ENCODE measurements at regions not wholly inside any gene's neighbourhood (a gene's known extent, or its start where the extent isn't known, plus 50 kb on each side); places are given as distances from the start of the nearest gene placed in this dataset.

DNA sequence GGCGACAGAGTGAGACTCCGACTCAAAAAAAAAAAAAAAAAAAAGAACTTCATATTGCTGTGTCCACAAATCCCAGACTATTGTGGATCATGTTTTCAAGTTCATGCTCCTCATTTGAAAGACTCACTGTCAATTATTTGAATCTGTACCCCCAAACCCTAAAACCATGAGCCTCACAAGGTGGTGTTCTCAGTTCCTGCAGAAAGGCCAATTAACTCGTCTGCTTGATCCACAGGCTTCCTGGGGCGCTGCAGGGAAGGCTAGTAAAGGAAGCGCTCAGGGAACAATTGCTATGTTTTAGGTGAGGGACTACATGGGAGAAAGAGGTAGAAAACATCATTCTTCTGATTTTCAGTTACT, 396.8 kb upstream of the NETO1 start:
- TF ChIP-seq, protein P1, sequence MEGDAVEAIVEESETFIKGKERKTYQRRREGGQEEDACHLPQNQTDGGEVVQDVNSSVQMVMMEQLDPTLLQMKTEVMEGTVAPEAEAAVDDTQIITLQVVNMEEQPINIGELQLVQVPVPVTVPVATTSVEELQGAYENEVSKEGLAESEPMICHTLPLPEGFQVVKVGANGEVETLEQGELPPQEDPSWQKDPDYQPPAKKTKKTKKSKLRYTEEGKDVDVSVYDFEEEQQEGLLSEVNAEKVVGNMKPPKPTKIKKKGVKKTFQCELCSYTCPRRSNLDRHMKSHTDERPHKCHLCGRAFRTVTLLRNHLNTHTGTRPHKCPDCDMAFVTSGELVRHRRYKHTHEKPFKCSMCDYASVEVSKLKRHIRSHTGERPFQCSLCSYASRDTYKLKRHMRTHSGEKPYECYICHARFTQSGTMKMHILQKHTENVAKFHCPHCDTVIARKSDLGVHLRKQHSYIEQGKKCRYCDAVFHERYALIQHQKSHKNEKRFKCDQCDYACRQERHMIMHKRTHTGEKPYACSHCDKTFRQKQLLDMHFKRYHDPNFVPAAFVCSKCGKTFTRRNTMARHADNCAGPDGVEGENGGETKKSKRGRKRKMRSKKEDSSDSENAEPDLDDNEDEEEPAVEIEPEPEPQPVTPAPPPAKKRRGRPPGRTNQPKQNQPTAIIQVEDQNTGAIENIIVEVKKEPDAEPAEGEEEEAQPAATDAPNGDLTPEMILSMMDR (IDR thresholded peaks at IDR 0.05): no peak
- TF ChIP-seq POLR2AphosphoS5 (IDR thresholded peaks at IDR 0.05; ENCODE audit: insufficient read depth in 1 of 2, low read depth in 1 of 2): no peak
- no peak for TF ChIP-seq POLR2A (IDR thresholded peaks at IDR 0.05)
- no peaks in the 10 kb centered on the region for H3K9me3 ChIP-seq
- H3K4me1 ChIP-seq: no peaks in the 10 kb centered on the region
- H3K36me3 ChIP-seq: no peaks in the 10 kb centered on the region
- H3K27ac ChIP-seq: no peak overlapping the region
- H3K27me3 ChIP-seq: no peaks in the 10 kb centered on the region
- no peak overlapping the region for H3K4me3 ChIP-seq
- DNase-seq (ENCODE audit: extremely low spot score in 2 of 2): no peak
- intact Hi-C loops (cut with DNase I): no loop called here

DNA sequence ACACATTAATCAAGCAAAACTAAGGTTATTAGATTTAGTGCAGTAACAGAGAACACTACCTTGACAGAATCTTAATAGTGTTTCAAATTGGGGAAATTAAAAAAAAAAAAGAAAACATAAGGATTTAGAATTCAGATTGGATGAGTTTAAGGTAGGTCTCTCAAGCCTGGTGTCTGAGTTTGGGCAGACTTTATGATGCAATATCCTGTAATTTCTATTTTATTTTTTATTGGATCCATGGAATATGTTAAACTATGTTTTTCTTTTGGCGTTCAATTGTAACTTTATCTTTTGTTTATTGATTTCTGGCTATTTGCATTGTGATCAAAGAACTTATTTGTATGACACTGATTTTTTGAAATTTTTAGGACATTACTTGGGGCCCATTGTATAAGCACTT, 394.1 kb upstream of the NETO1 start:
- no peak for DNase-seq (ENCODE audit: extremely low spot score in 2 of 2)
- no peaks in the 10 kb centered on the region for H3K36me3 ChIP-seq
- no peaks in the 10 kb centered on the region for H3K27me3 ChIP-seq
- no peaks in the 10 kb centered on the region for H3K4me1 ChIP-seq
- no peak for TF ChIP-seq POLR2AphosphoS5 (IDR thresholded peaks at IDR 0.05; ENCODE audit: insufficient read depth in 1 of 2, low read depth in 1 of 2)
- TF ChIP-seq POLR2A (IDR thresholded peaks at IDR 0.05): no peak
- TF ChIP-seq, protein P1 (IDR thresholded peaks at IDR 0.05): no peak
- no peak overlapping the region for H3K27ac ChIP-seq
- no peaks in the 10 kb centered on the region for H3K9me3 ChIP-seq
- no peak overlapping the region for H3K4me3 ChIP-seq
- intact Hi-C loops (cut with DNase I): no loop called here

DNA sequence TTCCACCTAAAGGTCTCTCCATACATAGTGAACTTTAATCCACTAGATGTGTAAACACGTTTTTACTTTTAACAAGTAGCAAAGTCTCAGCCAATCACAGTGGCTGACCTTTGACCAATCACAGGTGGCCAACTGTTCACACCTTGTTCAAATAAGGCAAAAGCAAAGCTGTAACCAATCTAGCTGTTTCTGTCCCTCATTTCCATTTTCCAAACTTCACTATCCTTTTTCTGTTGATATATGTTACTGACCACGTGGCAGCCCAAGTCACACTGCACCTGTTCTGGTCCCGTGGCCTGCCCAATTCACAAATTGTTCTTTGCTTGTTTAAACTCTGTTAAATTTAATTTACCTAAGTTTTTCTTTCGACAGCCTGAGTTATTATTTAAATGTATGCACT, 393.5 kb upstream of the NETO1 start:
- Histone ChIP-seq H3K36me3 (no peaks in the 10 kb centered on the region), H3K4me3 (no peak overlapping the region), H3K27me3 (no peaks in the 10 kb centered on the region), H3K4me1 (no peaks in the 10 kb centered on the region), H3K27ac (no peak overlapping the region), H3K9me3 (no peaks in the 10 kb centered on the region)
- DNase-seq (ENCODE audit: extremely low spot score in 2 of 2): no peak
- TF ChIP-seq POLR2AphosphoS5 (IDR thresholded peaks at IDR 0.05; ENCODE audit: insufficient read depth in 1 of 2, low read depth in 1 of 2) (no peak), POLR2A (IDR thresholded peaks at IDR 0.05) (no peak)
- TF ChIP-seq, protein P1 (IDR thresholded peaks at IDR 0.05): no peak
- intact Hi-C loops (cut with DNase I): no loop called here

DNA sequence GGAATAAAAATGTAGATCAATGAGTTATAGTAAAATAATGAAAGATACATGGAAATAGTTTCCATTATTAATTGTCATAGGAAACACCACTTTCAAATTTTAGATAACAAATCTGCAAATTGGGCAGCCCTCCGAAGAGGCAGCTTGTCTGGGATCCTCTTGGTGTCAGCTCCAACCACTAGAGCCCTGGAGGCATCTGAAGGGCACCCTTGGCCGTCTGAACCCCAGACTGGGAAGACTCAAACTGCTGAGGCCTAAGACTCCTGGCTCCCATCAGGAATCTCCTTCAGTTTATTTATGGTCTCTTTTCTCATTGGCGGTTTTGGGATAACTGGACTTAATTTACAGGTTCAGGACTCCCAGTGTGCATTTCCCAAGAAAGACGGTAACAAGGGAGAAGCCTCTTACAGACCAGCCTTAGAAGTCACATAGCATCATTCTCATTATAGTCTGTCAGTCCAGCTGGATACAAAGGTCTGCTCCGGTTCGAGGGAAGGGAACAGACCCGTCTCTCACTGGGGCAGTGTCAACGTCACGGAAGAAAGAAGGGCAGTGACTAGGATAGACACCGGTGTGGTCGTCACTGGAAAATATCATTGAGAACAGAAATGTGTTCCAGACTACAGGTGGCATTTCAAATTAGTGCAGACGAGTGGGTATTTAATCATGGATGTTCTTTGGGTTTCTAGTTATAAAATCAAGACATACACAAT, 390.7 kb upstream of the NETO1 start:
- intact Hi-C loops (cut with DNase I): no loop called here

DNA sequence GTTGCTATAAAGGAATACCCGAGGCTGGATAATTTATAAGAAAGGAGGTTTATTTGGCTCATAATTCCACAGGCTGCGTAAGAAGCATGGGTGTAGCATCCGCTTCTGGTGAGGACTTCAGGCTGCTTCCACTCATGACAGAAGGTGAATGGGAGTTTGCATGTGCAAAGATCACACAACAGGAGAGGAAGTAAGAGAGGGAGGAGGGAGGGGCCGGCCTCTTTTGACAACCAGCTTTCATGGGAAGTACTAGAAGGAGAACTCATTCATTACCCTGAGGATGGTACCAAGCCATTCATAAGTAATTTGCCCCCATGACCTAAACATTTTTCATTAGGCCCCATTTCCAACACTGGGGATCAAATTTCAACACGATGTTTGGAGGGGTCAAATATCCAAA, 386.8 kb upstream of the NETO1 start:
- TF ChIP-seq POLR2A (IDR thresholded peaks at IDR 0.05) (no peak), POLR2AphosphoS5 (IDR thresholded peaks at IDR 0.05; ENCODE audit: insufficient read depth in 1 of 2, low read depth in 1 of 2) (no peak)
- TF ChIP-seq, protein P1 (IDR thresholded peaks at IDR 0.05): no peak
- Histone ChIP-seq H3K4me3 (no peak overlapping the region), H3K9me3 (no peaks in the 10 kb centered on the region), H3K27me3 (no peaks in the 10 kb centered on the region), H3K4me1 (no peaks in the 10 kb centered on the region), H3K36me3 (no peaks in the 10 kb centered on the region), H3K27ac (no peak overlapping the region)
- intact Hi-C loops (cut with DNase I): no loop called here
- DNase-seq (ENCODE audit: extremely low spot score in 2 of 2): no peak

More for the DNA sequence above, 390.7 kb upstream of the NETO1 start:
- H3K27me3 ChIP-seq: no peaks in the 10 kb centered on the region
- no peak for DNase-seq (ENCODE audit: extremely low spot score in 2 of 2)
- no peak overlapping the region for H3K4me3 ChIP-seq
- TF ChIP-seq POLR2AphosphoS5 (IDR thresholded peaks at IDR 0.05; ENCODE audit: insufficient read depth in 1 of 2, low read depth in 1 of 2) (no peak), POLR2A (IDR thresholded peaks at IDR 0.05) (no peak)
- TF ChIP-seq, protein P1 (IDR thresholded peaks at IDR 0.05): no peak
- H3K36me3 ChIP-seq: no peaks in the 10 kb centered on the region
- H3K27ac ChIP-seq: no peak overlapping the region
- no peaks in the 10 kb centered on the region for H3K4me1 ChIP-seq
- H3K9me3 ChIP-seq: no peaks in the 10 kb centered on the region

All from vagina (tissue), 2 donors.